Activated CD8-positive, alpha-beta T cell treated with anti-CD3 and anti-CD28 coated beads for 36 hours (primary cell): ENCODE measurements at regions not wholly inside any gene's neighbourhood (a gene's known extent, or its start where the extent isn't known, plus 50 kb on each side); places are given as distances from the start of the nearest gene placed in this dataset.

Experiments used
- ATAC-seq: fragments of 200-7000 bp; cut with Tn5 transposase; one replicate; pipeline ENCODE4 v1.10.0; 2021; ENCODE audit warnings: mild to moderate bottlenecking, moderate library complexity
- CTCF ChIA-PET: fragments of 350-600 bp; sonication (Branson Sonifier 250); formaldehyde crosslinking; loops from one replicate; lab custom pipeline; 2021; ENCODE audit warnings: antibody characterized with exemption; lab: Charles Lee
- POLR2A ChIA-PET: fragments of 350-600 bp; sonication (Branson Sonifier 250); formaldehyde crosslinking; loops from one replicate; lab custom pipeline; 2021; ENCODE audit warnings: antibody characterized with exemption; lab: Charles Lee
- DNase-seq: peaks from one replicate; pipeline ENCODE4 v3.0.0-alpha.2; 2020
- H3K27ac Mint-ChIP-seq: one replicate; pipeline ENCODE4 v1.8.0; 2021; ENCODE audit warnings: mild to moderate bottlenecking, mixed read lengths
- H3K27me3 Mint-ChIP-seq: one replicate; pipeline ENCODE4 v1.8.0; 2021; ENCODE audit warnings: mixed read lengths
- H3K36me3 Mint-ChIP-seq: one replicate; pipeline ENCODE4 v1.8.0; 2021; ENCODE audit warnings: low read depth, mixed read lengths
- H3K4me1 Mint-ChIP-seq: one replicate; pipeline ENCODE4 v1.8.0; 2021; ENCODE audit warnings: low read depth, mixed read lengths
- H3K4me3 Mint-ChIP-seq: one replicate; pipeline ENCODE4 v1.8.0; 2021; ENCODE audit warnings: mild to moderate bottlenecking, moderate library complexity, mixed read lengths
- H3K9me3 Mint-ChIP-seq: one replicate; pipeline ENCODE4 v1.8.0; 2021; ENCODE audit warnings: mixed read lengths
- CTCF ChIP-seq: fragments of 200-600 bp; IDR thresholded peaks from one replicate; pipeline ENCODE4 v1.8.0; 2022; ENCODE audit warnings: antibody characterized with exemption, mild to moderate bottlenecking
- intact Hi-C: fragments of 100-400 bp; cut with micrococcal nuclease; formaldehyde crosslinking; loops from one replicate; pipeline ENCODE4 v1.10.0; 2022

- Mint-ChIP-seq H3K4me1 (no peaks in the 10 kb centered on the region), H3K36me3 (no peaks in the 10 kb centered on the region), H3K27me3 (no peaks in the 10 kb centered on the region), H3K9me3 (peaks cover 2% of the 10 kb centered on the region), H3K27ac (no peak overlapping the region), H3K4me3 (no peak overlapping the region)
- CTCF ChIA-PET = no interaction called here
- no peak for DNase-seq
- POLR2A ChIA-PET = no interaction called here
- no peak for TF ChIP-seq CTCF
- ATAC-seq = no peak
- intact Hi-C loops = no loop called here
Observed at GRCh38 chr3:103899328-103899727, 1464.5 kb downstream of the ZPLD1 start.

GRCh38 chr3:103904991-103905390 lies 1461.7 kb upstream of the ALCAM start:
- Mint-ChIP-seq H3K27ac (no peak overlapping the region), H3K36me3 (no peaks in the 10 kb centered on the region)
- CTCF ChIA-PET = no interaction called here

GRCh38 chr3:103906304-103906703 lies 1460.4 kb upstream of the ALCAM start:
- no peaks in the 10 kb centered on the region for H3K4me1 Mint-ChIP-seq
- no peak overlapping the region for H3K27ac Mint-ChIP-seq
- CTCF ChIA-PET = no interaction called here
- intact Hi-C loops = no loop called here
- peaks cover 2% of the 10 kb centered on the region for H3K9me3 Mint-ChIP-seq
- TF ChIP-seq CTCF = no peak
- H3K4me3 Mint-ChIP-seq = no peak overlapping the region
- POLR2A ChIA-PET = no interaction called here
- no peak for DNase-seq
- no peak for ATAC-seq
- no peaks in the 10 kb centered on the region for H3K27me3 Mint-ChIP-seq
- no peaks in the 10 kb centered on the region for H3K36me3 Mint-ChIP-seq

More at GRCh38 chr3:103904991-103905390, 1461.7 kb upstream of the ALCAM start:
- intact Hi-C loops = no loop called here
- POLR2A ChIA-PET = no interaction called here
- TF ChIP-seq CTCF = no peak
- peaks cover 2% of the 10 kb centered on the region for H3K9me3 Mint-ChIP-seq
- DNase-seq (no peak), ATAC-seq (no peak)
- H3K27me3 Mint-ChIP-seq = no peaks in the 10 kb centered on the region
- no peak overlapping the region for H3K4me3 Mint-ChIP-seq
- no peaks in the 10 kb centered on the region for H3K4me1 Mint-ChIP-seq

- ATAC-seq = no peak
- intact Hi-C loops = no loop called here
- POLR2A ChIA-PET = no interaction called here
- H3K4me3 Mint-ChIP-seq = no peak overlapping the region
- no peaks in the 10 kb centered on the region for H3K4me1 Mint-ChIP-seq
- DNase-seq = no peak
- no peak overlapping the region for H3K27ac Mint-ChIP-seq
- CTCF ChIA-PET = no interaction called here
- H3K27me3 Mint-ChIP-seq = no peaks in the 10 kb centered on the region
- no peaks in the 10 kb centered on the region for H3K36me3 Mint-ChIP-seq
- TF ChIP-seq CTCF = no peak
- peaks cover 2% of the 10 kb centered on the region for H3K9me3 Mint-ChIP-seq
Observed at GRCh38 chr3:103906808-103907207, 1459.9 kb upstream of the ALCAM start.

- Mint-ChIP-seq H3K9me3 (no peaks in the 10 kb centered on the region), H3K4me3 (no peak overlapping the region), H3K4me1 (no peaks in the 10 kb centered on the region), H3K36me3 (no peaks in the 10 kb centered on the region), H3K27ac (no peak overlapping the region), H3K27me3 (no peaks in the 10 kb centered on the region)
- ChIA-PET POLR2A (no interaction called here), CTCF (no interaction called here)
- TF ChIP-seq CTCF = no peak
- intact Hi-C loops = no loop called here
- no peak for DNase-seq
- no peak for ATAC-seq
Observed at GRCh38 chr3:103907567-103907966, 1459.1 kb upstream of the ALCAM start.
